ENCODE measurements at regions not wholly inside any gene's neighbourhood (a gene's known extent, or its start where the extent isn't known, plus 50 kb on each side); places are given as distances from the start of the nearest gene placed in this dataset.

GRCh38 chr11:21806947-21807346, 385.9 kb upstream of the ANO5 start:
- no peak for TF ChIP-seq CTCF (IDR thresholded peaks at IDR 0.05; ENCODE audit: low read depth, low read length)
- H3K36me3 ChIP-seq, result no peaks in the 10 kb centered on the region
- H3K27me3 ChIP-seq, result no peaks in the 10 kb centered on the region
- H3K9me3 ChIP-seq (ENCODE audit: low read depth), result no peaks in the 10 kb centered on the region
- no peak overlapping the region for H3K27ac ChIP-seq
- no peak for DNase-seq (ENCODE audit: low read depth in 1 of 2, low spot score in 1 of 2)
- no peaks in the 10 kb centered on the region for H3K4me1 ChIP-seq (ENCODE audit: low read depth)
- H3K4me3 ChIP-seq, result no peak overlapping the region

GRCh38 chr11:21807350-21807749, 385.5 kb upstream of the ANO5 start:
- H3K9me3 ChIP-seq (ENCODE audit: low read depth), result no peaks in the 10 kb centered on the region
- H3K4me1 ChIP-seq (ENCODE audit: low read depth), result no peaks in the 10 kb centered on the region
- no peak for TF ChIP-seq CTCF (IDR thresholded peaks at IDR 0.05; ENCODE audit: low read depth, low read length)
- no peaks in the 10 kb centered on the region for H3K27me3 ChIP-seq
- no peaks in the 10 kb centered on the region for H3K36me3 ChIP-seq
- DNase-seq (ENCODE audit: low read depth in 1 of 2, low spot score in 1 of 2), result no peak
- no peak overlapping the region for H3K27ac ChIP-seq
- H3K4me3 ChIP-seq, result no peak overlapping the region

DNA sequence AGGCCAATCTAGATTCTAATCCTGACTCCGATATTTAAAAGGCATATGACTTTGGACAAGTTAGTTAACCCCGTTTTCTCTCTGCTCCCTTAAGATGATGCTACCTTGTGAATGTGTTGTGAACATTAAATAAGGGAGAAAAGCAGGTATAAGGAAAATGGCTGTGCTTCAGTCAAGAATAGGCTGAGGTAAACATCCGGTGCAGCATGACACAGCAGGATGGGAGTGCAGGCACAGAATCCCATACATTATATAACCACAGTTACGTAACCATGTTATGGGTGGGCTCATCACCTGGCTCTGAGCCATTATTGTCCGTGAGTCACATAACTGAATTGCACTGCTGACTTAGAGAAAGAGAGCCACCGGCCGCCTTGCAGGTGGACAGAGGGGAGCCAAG, 382.2 kb upstream of the ANO5 start:
- Histone ChIP-seq H3K27ac (no peak overlapping the region), H3K4me3 (no peak overlapping the region), H3K36me3 (no peaks in the 10 kb centered on the region), H3K4me1 (ENCODE audit: low read depth) (no peaks in the 10 kb centered on the region), H3K27me3 (no peaks in the 10 kb centered on the region), H3K9me3 (ENCODE audit: low read depth) (no peaks in the 10 kb centered on the region)
- TF ChIP-seq CTCF (IDR thresholded peaks at IDR 0.05; ENCODE audit: low read depth, low read length), result no peak
- DNase-seq (ENCODE audit: low read depth in 1 of 2, low spot score in 1 of 2), result peak in 1 of 2 donors; percentile 2

GRCh38 chr11:21811572-21811971, 381.3 kb upstream of the ANO5 start:
- DNase-seq (ENCODE audit: low read depth in 1 of 2, low spot score in 1 of 2), result peak in 1 of 2 donors; percentile 51
- Histone ChIP-seq H3K4me1 (ENCODE audit: low read depth) (no peaks in the 10 kb centered on the region), H3K4me3 (no peak overlapping the region)

DNA sequence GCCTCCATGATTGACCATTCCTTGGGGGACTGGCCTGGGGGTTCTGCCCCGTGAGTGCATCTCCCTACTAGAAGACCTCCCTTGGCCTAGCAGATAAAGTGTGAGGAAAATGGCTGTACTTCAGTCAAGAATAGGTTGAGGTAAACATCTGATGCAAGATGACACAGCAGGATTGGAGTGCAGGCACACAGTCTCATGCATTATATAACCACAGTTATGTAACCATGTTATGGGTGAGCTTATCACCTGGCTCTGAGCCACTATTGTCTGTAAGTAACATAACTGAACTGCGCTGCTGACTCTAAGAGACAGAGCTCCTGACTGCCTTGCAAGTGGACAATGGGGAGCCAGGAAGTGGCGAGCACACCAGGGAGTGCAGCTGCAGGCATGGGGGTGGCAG, 378.7 kb upstream of the ANO5 start:
- H3K4me3 ChIP-seq, result no peak overlapping the region
- H3K27ac ChIP-seq, result no peak overlapping the region
- peak in 1 of 2 donors; percentile 34 for DNase-seq (ENCODE audit: low read depth in 1 of 2, low spot score in 1 of 2)
- no peaks in the 10 kb centered on the region for H3K27me3 ChIP-seq
- H3K9me3 ChIP-seq (ENCODE audit: low read depth), result no peaks in the 10 kb centered on the region
- H3K4me1 ChIP-seq (ENCODE audit: low read depth), result no peaks in the 10 kb centered on the region
- TF ChIP-seq CTCF (IDR thresholded peaks at IDR 0.05; ENCODE audit: low read depth, low read length), result no peak
- H3K36me3 ChIP-seq, result no peaks in the 10 kb centered on the region

More at GRCh38 chr11:21811572-21811971, 381.3 kb upstream of the ANO5 start:
- no peaks in the 10 kb centered on the region for H3K36me3 ChIP-seq
- no peaks in the 10 kb centered on the region for H3K9me3 ChIP-seq (ENCODE audit: low read depth)
- no peak overlapping the region for H3K27ac ChIP-seq
- TF ChIP-seq CTCF (IDR thresholded peaks at IDR 0.05; ENCODE audit: low read depth, low read length), result no peak
- no peaks in the 10 kb centered on the region for H3K27me3 ChIP-seq

- H3K27ac ChIP-seq, result no peak overlapping the region
- H3K27me3 ChIP-seq, result no peaks in the 10 kb centered on the region
- H3K36me3 ChIP-seq, result no peaks in the 10 kb centered on the region
- DNase-seq (ENCODE audit: low read depth in 1 of 2, low spot score in 1 of 2), result no peak
- no peaks in the 10 kb centered on the region for H3K9me3 ChIP-seq (ENCODE audit: low read depth)
- H3K4me3 ChIP-seq, result no peak overlapping the region
- TF ChIP-seq CTCF (IDR thresholded peaks at IDR 0.05; ENCODE audit: low read depth, low read length), result no peak
- H3K4me1 ChIP-seq (ENCODE audit: low read depth), result no peaks in the 10 kb centered on the region
These were observed 375.2 kb upstream of the ANO5 start for GRCh38 chr11:21817696-21818095.

Data from cardiac muscle cell (in vitro differentiated cells and primary cell).